AG08395 (cell line): ENCODE measurements at regions not wholly inside any gene's neighbourhood (a gene's known extent, or its start where the extent isn't known, plus 50 kb on each side); places are given as distances from the start of the nearest gene placed in this dataset.
"Not testable (repeated sequence)": the region's sequence is repeated elsewhere in the genome, so short reads cannot be mapped to it uniquely, and the experiment has no call there.

ENCODE experiments used
- DNase-seq: peaks from one replicate; pipeline ENCODE4 v3.0.0; 2012; ENCODE audit warnings: mixed read lengths, low spot score

DNA sequence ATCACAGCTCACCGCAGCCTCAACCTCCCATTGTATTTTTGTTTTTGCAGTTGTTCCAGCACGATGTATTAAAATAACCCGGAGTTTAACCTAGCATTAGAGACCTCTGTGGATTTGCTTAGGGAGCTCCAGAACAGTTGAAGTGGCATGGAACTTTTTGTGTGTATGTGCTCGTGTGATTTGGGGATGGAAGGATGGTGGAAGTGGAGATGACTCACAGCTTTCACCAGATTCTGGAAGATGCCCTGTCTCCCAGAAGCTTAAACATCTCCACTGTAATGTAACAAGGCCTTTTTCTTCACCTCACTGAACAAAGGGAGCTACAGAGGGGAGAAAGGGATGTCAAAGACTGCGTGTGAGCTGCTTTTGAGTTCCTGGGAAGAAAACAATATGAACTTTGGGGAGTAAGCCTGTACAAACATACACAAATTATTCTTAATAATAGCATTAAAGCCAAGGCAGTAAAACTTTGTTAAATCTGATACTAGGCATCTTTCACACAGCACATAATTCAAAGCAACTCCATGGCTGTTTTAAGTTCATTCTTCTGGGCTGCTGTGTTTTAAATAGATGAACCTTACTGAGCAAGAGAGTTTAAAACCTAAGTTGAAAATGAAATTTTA lies 226.4 kb downstream of the ADAMTS15 start:
- DNase-seq = peak; percentile 6

DNA sequence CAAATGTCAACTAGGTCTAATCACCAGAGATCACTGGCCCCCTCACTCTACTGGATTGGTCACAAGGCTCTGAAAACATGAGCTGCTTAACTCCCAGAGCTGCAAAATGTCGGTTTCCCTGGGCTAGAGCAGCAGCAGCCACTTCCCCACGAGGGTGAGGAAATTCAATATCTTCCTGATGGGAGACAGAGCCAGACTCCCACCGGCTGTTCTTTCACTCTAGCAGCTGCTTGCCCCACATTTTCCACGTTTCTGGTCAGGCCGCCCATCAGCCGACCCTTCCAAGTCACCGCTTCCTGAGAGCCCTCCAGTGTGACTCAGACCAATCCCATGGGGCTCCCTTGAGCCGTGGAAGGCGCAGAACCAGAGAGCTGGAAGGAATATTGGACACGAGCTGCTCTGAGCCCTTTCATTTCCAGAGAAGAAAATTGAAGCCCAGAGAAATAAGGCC lies 227.0 kb downstream of the ADAMTS15 start:
- DNase-seq = peak; percentile 32

DNA sequence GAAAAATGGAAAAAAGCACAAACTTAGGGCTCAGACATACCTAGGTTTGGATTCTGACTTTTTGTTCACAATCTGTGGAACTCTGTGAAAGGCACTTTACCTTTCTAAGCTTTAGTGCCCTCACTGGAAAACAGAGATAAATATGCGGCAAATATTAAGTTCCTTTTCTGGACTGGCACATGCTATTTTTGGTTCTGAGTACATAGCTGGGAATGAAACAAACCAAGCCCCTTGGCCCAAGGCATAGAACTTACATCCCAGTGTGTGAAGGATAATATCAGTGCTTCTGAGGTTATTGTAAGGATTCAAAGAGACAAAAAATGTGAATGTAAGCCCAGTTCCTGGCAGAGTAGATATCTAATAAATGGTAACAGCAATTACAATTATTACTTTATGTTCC lies 227.5 kb downstream of the ADAMTS15 start:
- no peak for DNase-seq

DNA sequence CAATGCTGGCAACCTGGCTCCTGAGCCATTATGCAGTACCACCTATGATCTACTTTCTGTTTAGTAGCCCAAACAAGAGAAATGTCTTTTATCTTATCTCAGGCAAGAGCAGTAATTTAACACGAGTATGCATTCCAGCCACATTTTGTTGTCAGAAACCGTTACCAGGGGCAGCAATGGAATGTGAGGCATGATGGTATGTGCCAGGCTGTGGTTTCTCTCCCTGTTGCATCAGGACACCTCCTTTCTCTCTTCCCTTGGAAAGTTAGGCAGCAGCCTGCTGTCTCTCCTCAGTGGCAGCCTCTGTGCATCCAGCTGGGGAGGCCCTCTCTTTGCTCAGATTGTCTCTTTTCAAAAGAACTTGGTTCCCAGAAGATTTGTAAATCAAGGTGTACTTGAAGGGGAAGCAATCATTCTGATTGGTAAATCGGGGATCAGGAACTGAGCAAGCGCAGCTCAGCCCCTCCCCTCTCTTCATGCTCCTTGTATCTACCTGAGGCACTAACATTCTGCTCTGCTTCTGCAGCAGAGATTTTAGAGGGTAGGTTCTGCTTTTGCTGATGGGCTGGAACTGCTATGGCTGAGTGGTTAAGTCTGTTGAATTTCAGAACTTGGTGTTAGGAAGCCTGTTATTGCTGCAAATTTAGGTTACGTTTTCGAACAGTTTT lies 229.2 kb downstream of the ADAMTS15 start:
- peak; percentile 85 for DNase-seq

DNA sequence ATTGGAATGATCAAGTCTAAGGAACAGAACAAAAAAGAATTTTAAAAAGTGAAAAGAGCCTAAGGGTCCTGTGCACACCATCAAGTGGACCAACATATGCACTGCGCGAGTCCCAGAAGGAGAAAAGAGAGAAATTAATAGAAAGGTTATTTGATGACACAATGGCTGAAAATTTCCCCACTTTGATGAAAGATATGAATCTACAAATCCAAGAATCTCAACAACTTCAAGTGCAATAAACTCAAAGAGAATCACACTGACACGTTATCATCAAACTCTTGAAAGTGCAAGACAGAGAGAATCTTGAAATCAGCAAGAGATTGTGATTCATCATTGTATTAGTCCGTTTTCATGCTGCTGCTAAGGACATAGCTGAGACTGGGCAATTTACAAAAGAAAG lies 230.8 kb downstream of the ADAMTS15 start:
- no peak for DNase-seq

DNA sequence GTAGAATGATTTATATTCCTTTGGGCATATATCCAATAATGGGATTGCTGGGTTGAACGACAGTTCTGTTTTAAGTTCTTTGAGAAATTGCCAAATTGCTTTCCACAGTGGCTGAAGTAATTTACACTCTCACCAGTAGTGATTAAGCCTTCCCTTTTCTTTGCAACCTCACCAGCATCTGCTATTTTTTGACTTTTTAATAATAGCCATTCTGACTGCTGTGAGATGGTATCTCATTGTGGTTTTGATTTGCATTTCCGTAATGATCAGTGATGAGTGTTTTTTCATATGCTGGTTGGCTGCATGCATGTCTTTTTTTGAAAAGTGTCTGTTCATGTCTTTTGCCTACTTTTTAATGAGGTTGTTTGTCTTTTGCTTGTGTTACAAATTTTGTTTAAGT lies 233.8 kb downstream of the SNX19 start:
- DNase-seq = not testable (repeated sequence)

DNA sequence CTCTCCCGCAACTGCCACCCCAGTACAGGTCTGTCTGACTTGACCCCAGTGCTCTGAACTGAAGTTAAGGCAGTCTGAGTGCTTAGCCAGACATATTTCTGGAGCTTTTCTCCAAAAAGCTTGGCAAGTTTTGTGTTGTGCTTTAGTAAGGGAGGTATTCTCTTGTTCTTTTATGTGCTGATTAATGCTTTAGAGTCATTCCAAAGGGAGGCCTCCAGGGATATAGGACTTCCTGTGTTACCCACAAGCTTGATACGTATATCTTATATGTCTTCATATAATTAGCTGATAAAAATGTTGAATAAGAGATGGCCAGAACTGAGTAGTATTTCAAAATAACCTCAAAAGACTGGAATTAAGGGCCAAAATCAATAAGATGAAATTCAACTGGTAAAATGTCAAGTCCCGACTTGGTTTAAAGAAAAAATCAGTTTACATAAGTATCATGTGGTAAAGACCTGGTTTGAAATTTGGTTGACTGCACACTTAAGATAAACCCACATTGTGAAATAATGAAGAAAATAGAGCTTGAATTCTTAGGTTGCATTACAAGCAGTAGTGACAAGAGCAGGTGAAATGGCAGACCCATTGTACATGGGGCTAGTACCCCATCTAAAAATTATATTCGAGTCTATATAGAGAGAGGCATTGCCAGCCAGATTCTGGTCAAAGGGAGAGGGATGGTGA lies 226.9 kb downstream of the SNX19 start:
- no peak for DNase-seq

DNA sequence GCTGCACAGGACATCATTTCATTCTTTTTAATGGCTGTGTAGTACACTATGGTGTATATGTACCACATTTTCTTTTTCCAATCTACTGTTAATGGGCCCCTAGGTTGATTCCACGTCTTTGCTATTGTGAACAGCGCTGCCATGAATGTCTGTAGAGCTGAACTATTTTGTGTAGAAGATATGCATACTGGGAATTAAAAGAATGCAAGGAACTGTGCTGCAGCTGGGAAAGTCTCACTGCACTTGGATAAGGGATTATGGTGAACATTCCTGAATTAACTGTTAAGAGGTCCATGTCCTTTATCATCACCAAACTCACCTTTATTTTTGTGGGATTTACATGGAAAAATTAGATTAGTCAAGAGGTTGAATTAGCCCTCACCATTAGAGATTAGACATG lies 224.7 kb downstream of the SNX19 start:
- no peak for DNase-seq

DNA sequence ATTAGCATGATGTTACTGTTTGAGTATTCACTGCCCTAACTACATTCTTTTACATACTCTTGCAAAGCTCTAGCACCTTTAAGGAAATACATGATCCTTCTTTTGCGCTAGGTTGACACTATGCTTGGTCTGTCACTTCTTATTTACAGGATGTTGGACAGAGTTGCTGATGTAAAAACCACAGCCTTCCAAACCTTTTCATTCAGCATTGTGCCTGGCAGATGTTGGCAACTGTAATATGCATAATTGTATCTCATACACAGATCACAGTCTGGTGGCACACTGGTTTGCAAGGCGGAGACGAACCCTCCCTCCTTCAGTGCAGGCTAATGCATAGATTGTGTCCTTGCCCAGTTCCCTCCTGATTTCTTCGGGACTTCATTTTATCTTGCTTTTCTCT lies 224.1 kb downstream of the SNX19 start:
- DNase-seq = no peak

DNA sequence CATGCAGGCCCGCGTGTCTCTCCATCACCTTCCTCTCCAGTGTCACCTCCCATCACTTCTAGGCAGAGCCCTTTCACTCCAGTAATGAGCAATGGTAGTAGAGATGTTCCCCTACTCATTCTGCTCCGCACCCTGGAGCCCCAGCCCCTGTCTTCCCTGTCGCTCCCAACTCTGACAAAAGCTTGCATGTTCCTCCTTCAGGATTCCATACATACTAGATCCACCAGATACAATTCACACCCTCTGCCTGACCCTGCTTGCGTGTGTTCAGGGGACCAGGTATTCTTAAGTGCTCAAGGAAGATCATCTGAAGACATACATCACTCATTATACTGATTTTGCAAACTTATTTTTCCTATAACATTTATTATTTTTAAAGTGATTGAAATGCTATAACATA lies 222.7 kb downstream of the SNX19 start:
- DNase-seq = no peak

DNA sequence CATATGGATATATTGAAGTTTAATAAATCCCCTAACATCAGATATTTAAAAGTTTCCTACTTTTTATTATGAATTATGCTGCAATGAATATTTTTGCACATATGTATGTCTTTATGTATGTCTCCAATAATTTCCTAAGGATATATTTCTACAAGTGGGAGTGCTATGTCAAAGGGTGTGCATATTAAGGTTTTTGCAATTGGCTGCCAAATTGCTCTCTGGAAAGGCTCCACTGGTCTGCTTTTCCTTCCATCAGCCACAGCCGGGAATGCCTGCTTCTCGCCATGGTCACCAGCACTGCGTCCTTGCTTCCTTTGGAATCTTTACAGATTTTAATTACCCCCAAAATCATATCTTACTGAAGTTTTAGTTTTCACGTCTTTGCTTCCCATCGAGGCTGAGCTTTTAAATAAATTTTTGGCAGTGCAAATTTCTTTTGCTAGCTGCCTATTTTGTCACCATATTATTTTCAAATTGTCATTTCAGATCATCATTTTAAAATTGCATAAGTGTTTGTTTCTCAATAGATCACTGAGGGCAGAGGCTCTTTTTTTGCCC lies 221.7 kb downstream of the SNX19 start:
- no peak for DNase-seq

DNA sequence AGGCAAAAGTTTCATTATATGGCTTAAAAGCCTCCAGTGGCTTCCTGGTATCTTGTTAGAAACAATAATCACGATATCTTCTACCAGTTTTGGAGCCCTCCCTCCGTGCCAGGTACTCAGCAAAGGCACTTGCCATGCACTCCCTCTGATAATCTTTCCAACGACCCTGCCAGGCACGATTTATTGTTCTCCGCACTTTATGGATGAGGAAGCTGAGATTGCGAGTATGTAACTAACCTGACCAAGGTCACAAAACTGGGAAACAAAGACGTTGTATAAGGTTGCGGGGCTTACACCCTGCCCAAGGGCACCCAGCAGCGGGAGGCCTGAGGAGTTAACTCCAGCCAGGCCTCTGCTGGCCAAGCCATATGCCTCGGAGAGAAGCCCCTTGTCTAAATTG lies 218.1 kb downstream of the SNX19 start:
- no peak for DNase-seq

DNA sequence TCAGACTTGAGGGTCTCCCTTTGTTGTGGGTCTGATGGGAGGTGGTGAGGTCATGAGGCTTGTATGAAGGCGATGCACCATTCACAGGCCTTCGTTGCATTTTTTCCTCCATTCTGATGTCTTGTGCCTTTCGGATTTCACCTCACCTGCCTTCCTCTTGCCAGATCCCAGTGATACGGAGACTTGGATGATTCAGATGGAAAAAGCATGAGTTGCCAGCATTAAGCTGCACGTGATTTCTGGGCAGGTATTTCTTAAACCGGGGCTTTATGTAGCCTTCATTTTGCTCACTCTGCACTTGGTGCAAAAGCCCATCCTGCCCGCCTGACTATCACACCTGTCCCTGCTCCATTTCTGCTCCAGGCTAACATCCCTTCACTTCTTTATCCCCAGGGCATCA lies 216.7 kb downstream of the SNX19 start:
- DNase-seq = no peak

DNA sequence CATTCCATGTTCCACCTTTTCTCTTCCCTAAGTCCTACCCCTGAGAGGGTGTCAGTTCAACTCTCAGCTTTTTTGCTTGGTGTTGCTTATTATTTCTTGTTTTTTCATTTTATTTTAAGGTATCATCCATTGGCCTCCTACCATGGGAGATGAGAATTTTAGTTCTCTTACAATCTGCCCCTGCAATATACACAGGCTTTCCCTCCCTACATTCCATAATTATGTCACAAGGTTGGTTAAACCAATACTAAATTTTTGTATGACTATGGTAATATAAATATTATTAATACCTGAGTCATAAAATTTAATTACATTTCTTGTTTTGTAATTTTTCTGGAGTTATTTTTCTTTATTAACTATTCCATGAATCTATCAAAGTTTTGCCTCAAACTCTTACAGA lies 216.2 kb downstream of the SNX19 start:
- no peak for DNase-seq

DNA sequence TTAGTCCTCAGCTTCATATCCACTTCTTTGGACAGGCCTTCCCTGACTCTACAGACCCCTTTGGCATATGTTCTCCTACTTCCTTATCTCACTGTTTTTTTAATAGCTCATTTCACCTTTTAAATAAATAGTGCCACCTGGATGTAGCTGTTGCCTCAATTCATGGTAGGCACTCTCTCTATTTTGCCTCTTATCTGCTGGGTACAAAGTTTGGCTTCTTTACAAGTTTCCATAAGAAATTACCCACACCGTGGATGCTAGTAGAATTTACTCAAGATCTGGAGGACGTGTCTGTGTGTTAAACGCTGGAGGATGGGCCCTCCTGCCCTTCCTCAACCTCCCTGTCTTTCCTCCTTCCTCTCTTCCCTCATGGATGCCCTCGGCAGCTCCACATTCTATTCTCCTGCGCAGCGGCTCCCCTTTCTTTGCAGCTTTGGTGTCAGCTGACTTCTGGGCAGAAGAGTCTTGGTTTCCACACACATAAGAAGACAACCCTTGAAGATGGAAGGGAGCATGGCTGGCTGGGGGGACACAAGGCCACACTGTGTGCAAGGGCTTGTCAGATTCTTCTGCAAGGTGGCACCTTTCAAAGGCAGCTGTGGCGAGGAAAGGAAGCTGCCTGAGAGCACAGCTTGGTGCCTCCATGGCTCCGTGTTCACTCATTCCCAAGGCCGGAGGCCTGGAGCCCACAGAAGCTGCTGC lies 212.6 kb downstream of the SNX19 start:
- no peak for DNase-seq

DNA sequence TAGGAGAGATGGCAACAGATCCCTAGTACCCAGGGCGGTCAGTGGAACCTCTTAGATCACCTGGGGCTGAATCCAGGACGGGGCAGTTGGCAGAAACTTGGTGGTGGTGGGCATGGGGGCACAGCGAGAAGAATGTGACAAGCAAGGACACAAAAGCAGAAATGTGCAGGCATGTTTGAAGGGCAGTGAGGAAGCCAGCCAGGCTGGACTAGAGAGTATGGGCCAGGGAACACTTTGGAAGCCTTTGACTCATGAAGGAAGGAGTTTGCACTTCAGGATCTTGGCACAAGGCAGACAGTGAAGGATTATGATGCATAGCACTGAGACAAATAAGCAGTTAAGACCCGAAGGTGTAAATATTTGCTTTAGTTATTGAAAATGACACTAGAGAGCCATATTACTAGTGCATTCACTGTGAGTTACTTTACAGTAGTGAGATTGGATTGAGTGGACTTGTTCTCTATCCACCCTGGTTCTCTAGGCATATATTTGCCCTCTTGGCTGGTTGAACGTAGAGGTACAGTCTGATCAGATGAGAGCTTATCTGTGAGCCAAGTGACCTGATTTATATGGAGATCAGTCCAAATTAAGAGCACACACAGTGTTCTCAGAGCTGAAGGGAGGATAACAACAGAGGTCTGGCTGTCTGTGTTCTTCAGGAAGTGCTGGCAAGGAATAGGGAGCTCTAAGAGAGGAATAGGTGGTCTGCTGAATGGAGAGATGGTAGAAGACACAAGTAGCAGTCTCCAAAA lies 210.4 kb downstream of the SNX19 start:
- DNase-seq = peak; percentile 37

DNA sequence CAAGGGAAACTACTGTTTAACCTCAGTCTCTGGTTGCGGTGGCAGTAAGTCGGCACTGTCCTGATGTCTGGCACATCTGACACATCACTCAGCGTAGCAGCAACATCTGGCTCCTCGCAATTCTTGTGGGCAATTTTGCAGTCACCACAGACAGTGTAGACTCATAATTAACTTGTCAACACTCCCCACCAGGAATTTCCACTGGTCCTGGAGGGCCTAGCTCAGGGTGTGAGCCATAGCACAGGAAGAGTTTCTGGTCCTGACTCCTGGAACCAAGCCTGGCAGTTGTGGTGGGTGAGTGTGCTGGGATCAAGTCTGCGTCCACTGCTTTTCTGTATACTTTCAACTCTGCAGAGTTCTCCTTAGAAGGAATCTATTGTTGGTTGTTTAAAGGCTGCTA lies 209.7 kb downstream of the SNX19 start:
- DNase-seq = peak; percentile 91

DNA sequence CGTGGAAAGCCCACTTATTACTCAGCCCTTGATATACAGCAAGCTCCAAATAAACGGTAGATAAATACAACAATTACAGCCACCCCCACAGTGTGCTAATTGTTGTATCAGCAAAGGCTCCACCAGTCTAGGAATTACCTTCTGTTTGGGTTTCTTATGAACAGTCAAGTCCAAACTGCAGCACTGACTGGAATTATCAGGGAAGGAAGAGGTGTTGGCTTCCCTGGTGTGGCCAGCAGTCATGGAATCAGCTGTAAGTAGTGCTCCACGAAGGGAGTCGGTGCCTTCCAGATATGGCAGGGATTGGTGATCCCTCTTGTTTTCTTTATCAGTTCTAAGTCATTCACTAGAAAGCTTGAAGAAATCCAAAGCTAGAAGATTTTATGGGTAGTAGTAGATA lies 209.1 kb downstream of the SNX19 start:
- DNase-seq = no peak

DNA sequence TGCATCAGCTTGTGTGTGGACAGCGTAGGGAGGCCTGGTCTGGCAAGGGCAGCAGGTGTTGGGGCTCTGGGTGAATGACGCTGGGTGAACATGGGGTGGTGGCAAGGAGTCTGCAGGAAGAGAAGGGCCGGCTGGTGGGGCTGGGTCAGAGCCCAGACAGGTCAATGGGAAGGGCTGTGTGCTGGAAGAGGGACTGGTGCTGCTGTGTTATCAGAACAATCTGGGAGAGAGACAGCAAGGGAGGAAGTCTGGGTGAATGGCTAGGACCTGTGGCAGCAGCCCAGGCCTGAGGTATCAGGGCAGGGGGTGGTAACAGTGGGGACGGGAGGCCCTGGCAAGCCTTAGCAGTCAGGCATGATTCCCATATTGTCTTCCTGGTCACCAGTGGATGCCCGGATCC lies 206.7 kb downstream of the SNX19 start:
- no peak for DNase-seq

DNA sequence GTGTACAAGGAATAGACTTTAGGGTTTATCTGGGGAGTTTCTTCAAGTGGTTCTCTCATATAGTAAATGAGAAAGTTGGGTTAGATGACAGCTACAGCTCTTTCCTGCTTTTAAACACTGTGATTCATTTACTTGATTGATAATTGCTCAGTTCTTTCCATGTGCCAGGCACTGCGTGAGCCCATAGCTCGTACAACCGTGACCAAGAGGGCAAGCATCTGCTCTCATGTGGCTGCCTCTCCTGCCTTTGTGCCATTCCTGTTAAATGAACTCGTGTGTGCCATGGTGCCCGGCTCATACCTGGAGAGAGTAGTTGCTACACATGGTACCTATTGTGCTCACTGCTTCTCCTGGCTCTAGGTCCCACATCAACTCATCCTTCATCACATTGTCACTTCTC lies 206.3 kb downstream of the SNX19 start:
- no peak for DNase-seq

DNA sequence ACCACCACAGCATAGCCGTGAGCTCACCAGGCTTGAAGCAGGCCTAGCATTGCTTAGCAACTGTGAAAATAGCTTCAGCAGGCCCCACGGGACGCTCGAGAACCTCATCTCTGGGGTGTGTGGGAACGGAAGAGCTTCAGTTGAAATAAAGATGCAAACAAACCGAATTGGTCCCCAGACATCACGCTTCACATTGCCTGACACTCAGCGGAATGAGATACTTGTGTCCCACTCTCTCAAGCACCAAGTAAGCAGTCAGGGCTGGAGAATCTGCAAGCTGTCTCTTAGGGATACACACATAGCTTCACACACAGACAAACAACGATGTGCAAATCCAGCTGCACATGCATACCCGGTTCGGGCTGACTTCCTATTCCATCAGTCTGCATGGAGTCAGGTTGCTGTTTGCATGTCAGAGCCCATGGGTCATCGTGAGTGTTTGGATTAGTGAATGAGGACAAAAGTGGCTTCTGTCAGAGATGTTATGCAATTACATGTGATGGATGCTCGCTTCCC lies 205.7 kb downstream of the SNX19 start:
- DNase-seq = no peak

DNA sequence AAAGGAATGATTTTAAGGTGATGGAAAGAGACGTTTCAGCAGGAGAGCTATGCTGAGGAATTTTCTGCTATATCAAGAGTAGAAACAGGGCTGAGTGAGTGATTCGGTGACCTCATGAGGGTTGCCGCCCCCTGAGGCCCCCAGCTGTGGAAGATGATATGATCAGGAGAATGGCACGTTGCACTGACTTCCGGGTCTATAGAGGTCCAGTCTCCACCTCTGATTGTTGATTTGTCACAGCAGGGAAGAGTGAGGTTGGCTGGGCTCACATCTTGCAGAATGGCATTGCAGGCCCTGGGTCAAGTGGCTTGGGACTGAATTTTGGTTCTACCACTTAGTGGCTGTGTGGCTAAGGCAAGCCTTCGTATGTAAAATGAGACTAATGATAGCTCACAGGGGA lies 205.1 kb downstream of the SNX19 start:
- DNase-seq = no peak
